ENCODE measurements at regions not wholly inside any gene's neighbourhood (a gene's known extent, or its start where the extent isn't known, plus 50 kb on each side); places are given as distances from the start of the nearest gene placed in this dataset.

- no peak overlapping the region for H3K4me3 ChIP-seq (ENCODE audit: control insufficient read depth, low read depth, low read length)
- DNase-seq (ENCODE audit: low read depth), result peak; percentile 24
- TF ChIP-seq, protein P1, sequence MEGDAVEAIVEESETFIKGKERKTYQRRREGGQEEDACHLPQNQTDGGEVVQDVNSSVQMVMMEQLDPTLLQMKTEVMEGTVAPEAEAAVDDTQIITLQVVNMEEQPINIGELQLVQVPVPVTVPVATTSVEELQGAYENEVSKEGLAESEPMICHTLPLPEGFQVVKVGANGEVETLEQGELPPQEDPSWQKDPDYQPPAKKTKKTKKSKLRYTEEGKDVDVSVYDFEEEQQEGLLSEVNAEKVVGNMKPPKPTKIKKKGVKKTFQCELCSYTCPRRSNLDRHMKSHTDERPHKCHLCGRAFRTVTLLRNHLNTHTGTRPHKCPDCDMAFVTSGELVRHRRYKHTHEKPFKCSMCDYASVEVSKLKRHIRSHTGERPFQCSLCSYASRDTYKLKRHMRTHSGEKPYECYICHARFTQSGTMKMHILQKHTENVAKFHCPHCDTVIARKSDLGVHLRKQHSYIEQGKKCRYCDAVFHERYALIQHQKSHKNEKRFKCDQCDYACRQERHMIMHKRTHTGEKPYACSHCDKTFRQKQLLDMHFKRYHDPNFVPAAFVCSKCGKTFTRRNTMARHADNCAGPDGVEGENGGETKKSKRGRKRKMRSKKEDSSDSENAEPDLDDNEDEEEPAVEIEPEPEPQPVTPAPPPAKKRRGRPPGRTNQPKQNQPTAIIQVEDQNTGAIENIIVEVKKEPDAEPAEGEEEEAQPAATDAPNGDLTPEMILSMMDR (conservative IDR thresholded peaks at IDR 0.05; ENCODE audit: control insufficient read depth, insufficient read depth, low read depth, low read length), result no peak
Measured at GRCh38 chr2:180655393-180655792, 325.0 kb upstream of the UBE2E3 start.

GRCh38 chr2:180653481-180653880, 326.9 kb upstream of the UBE2E3 start:
- TF ChIP-seq, protein P1 (conservative IDR thresholded peaks at IDR 0.05; ENCODE audit: control insufficient read depth, insufficient read depth, low read depth, low read length), result no peak
- no peak overlapping the region for H3K4me3 ChIP-seq (ENCODE audit: control insufficient read depth, low read depth, low read length)
- DNase-seq (ENCODE audit: low read depth), result no peak

DNA sequence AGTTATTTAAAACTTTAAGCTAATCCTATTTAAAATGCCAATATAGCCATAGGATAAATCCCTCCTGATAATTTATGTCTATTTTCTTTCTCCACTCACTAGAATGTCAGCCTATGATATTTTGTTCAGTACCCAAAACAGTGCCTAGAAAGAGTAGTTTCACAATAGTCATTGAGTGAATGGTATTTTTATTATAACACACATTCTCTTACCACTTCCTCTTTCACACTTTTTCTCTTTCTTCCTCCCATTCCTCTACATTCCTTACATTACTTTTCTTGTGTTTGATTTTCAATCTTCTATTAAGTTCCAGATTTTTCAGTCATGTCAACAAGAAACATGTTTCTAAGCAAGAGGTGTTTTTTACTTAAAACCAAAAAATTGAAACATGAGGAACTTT, 327.6 kb upstream of the UBE2E3 start:
- TF ChIP-seq, protein P1 (conservative IDR thresholded peaks at IDR 0.05; ENCODE audit: control insufficient read depth, insufficient read depth, low read depth, low read length), result no peak
- no peak for DNase-seq (ENCODE audit: low read depth)
- H3K4me3 ChIP-seq (ENCODE audit: control insufficient read depth, low read depth, low read length), result no peak overlapping the region

DNA sequence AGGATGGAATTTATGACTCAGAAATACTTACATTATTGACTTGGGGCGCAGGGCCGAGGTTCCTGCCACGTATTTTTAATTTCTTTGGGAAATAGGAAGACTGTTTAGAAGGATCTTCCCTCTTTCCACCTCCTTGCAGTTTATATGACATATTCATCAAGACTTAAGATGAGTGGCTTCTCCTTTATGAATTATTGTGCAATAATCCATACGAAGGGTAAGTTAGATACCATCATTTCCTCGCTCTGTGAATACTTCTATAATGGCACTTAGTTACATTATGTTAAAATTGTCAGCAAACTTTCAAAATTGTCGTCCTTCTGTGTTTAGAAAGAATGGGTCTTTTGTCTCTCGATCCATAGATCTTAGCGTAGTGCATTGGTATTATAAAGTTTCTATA, 328.8 kb upstream of the UBE2E3 start:
- TF ChIP-seq, protein P1 (conservative IDR thresholded peaks at IDR 0.05; ENCODE audit: control insufficient read depth, insufficient read depth, low read depth, low read length), result no peak
- DNase-seq (ENCODE audit: low read depth), result no peak
- no peak overlapping the region for H3K4me3 ChIP-seq (ENCODE audit: control insufficient read depth, low read depth, low read length)

GRCh38 chr2:180647621-180648020, 332.8 kb upstream of the UBE2E3 start:
- no peak overlapping the region for H3K4me3 ChIP-seq (ENCODE audit: control insufficient read depth, low read depth, low read length)
- TF ChIP-seq, protein P1 (conservative IDR thresholded peaks at IDR 0.05; ENCODE audit: control insufficient read depth, insufficient read depth, low read depth, low read length), result no peak
- DNase-seq (ENCODE audit: low read depth), result no peak

- no peak overlapping the region for H3K4me3 ChIP-seq (ENCODE audit: control insufficient read depth, low read depth, low read length)
- TF ChIP-seq, protein P1 (conservative IDR thresholded peaks at IDR 0.05; ENCODE audit: control insufficient read depth, insufficient read depth, low read depth, low read length), result no peak
- no peak for DNase-seq (ENCODE audit: low read depth)
Measured at GRCh38 chr2:180647221-180647620, 333.2 kb upstream of the UBE2E3 start.

- H3K4me3 ChIP-seq (ENCODE audit: control insufficient read depth, low read depth, low read length), result no peak overlapping the region
- DNase-seq (ENCODE audit: low read depth), result no peak
- TF ChIP-seq, protein P1 (conservative IDR thresholded peaks at IDR 0.05; ENCODE audit: control insufficient read depth, insufficient read depth, low read depth, low read length), result no peak
Measured at GRCh38 chr2:180646756-180647155, 333.6 kb upstream of the UBE2E3 start.
